ENCODE measurements at regions not wholly inside any gene's neighbourhood (a gene's known extent, or its start where the extent isn't known, plus 50 kb on each side); places are given as distances from the start of the nearest gene placed in this dataset.

- TF ChIP-seq, protein P1, sequence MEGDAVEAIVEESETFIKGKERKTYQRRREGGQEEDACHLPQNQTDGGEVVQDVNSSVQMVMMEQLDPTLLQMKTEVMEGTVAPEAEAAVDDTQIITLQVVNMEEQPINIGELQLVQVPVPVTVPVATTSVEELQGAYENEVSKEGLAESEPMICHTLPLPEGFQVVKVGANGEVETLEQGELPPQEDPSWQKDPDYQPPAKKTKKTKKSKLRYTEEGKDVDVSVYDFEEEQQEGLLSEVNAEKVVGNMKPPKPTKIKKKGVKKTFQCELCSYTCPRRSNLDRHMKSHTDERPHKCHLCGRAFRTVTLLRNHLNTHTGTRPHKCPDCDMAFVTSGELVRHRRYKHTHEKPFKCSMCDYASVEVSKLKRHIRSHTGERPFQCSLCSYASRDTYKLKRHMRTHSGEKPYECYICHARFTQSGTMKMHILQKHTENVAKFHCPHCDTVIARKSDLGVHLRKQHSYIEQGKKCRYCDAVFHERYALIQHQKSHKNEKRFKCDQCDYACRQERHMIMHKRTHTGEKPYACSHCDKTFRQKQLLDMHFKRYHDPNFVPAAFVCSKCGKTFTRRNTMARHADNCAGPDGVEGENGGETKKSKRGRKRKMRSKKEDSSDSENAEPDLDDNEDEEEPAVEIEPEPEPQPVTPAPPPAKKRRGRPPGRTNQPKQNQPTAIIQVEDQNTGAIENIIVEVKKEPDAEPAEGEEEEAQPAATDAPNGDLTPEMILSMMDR (IDR thresholded peaks at IDR 0.05; ENCODE audit: insufficient read depth, low read length, poor library complexity, severe bottlenecking), result no peak
- TF ChIP-seq EZH2phosphoT487 (conservative IDR thresholded peaks at IDR 0.05; ENCODE audit: low read length), result no peak
Measured at GRCh38 chr12:58425481-58426392, 484.4 kb downstream of the ATP23 start.
